GM19452 (cell line): ENCODE measurements at regions not wholly inside any gene's neighbourhood (a gene's known extent, or its start where the extent isn't known, plus 50 kb on each side); places are given as distances from the start of the nearest gene placed in this dataset.
"Not testable (repeated sequence)": the region's sequence is repeated elsewhere in the genome, so short reads cannot be mapped to it uniquely, and the experiment has no call there.

ENCODE experiments used
- ATAC-seq: cut with Tn5 transposase; IDR thresholded peaks from one replicate; pipeline ENCODE4 v1.9.1; 2021; ENCODE audit not compliant: unreplicated experiment

DNA sequence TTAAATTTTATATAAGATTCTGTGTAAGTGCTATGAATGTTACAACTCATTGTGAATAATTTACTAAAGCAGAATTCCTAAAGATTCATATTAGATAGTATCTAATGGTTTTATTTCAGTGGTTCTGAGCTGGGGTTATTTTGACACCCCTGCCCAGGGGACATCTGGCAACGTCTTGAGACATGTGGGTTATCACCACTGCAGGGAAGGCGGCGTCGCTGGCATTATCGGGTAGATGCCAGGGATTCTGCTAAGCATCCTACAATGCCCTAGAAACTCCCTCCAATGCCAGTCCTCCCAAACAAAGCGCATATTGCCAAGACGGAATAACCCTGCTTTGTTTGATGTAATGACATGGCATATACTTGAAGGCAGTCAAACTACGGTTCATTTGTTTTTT, 372.3 kb upstream of the ZFHX3 start:
- no peak for ATAC-seq

DNA sequence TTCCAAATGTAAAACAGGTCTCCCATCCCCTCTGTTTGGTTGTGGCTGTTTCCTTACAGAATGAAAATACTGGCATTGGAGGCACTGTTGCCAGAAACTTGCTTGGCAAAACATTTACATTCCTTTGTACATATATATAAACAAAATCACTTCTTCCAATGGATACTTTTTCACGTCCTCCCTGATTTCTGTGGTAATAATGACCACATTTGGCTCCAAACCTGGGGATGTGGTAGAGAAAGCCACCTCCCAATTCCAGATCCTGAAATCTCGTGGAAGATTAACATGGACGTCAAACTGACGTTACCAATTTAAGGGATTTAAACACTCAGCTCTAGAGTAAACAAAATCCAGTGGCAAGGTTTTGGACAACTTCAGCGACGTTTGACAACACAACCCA, 370.8 kb upstream of the ZFHX3 start:
- no peak for ATAC-seq

DNA sequence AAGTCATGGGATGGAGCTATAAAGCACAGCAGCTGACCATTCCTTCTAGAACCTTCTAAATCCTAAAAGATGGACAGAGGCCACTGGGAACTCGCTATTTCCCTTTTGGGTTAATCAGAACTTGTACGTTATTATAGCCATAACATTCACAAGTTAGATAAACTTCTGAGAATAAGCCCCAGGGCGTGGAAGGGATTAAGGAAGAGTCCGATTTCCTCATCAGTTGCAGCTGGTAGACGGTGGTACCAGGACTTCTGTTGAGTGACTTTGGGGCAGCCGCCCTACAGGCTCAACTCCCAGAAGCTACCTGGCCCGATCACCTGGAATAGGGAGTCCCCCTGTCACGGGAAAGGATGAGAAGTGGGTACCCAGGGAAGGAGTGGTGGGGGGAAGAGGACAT, 370.1 kb upstream of the ZFHX3 start:
- ATAC-seq, result no peak

DNA sequence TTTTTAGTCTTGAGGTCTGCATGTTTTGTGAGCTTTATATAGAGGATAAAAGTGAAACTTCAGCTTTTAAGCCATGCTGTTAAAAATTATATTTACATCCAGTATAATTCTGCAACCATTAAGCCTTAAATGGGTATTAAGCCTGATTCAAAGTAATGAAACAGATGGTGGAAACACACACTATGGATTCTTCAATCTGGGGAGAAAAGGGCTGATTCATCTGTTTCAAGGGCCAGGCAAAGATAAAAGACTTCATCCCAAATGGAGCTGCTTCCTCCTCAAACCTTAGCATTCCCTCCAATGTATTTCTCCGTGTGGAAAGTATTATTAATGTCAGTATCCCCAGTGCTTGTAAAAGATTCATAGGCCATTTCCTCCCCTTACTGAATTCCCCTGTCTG, 367.4 kb upstream of the ZFHX3 start:
- ATAC-seq, result no peak

DNA sequence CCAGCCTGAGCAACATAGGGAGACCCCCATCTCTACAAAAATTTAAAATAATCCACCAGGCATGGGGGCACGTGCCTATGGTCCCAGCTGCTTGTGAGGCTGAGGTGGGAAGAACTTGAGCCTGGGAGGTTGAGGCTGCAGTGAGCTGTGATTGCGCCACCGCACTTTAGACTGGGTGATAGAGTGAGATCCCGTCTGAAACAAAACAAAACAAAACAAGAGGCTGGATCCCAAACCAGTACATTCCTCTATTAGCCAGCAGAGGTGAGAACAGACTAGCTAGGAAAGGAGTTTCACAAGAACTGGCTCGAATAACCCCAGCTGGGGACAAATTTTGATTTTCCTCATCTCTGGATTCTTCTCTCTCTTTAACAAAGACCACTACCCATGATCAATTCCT, 366.7 kb upstream of the ZFHX3 start:
- no peak for ATAC-seq

DNA sequence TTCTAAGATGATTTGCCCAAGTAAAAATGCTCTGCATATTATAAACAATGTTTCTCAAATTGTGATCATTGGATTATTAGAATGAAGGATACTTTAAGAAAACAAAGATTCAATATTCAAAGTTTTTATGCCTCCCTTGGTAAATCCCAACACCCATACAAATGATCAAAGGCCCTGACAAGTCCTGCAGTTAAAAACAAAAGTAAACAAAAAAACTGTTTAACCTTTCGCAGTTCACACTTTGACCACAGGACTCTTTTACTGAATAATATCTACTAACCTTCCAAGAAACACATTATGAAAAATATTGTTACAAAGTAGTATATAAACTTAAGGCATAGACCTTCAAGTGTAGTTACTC, 365.9 kb upstream of the ZFHX3 start:
- no peak for ATAC-seq

GRCh38 chr16:73413091-73413829, 365.3 kb upstream of the ZFHX3 start:
- no peak for ATAC-seq

- ATAC-seq, result no peak
Observed at GRCh38 chr16:73412416-73412815, 364.5 kb upstream of the ZFHX3 start.

GRCh38 chr16:73408716-73409115, 360.8 kb upstream of the ZFHX3 start:
- ATAC-seq, result no peak

DNA sequence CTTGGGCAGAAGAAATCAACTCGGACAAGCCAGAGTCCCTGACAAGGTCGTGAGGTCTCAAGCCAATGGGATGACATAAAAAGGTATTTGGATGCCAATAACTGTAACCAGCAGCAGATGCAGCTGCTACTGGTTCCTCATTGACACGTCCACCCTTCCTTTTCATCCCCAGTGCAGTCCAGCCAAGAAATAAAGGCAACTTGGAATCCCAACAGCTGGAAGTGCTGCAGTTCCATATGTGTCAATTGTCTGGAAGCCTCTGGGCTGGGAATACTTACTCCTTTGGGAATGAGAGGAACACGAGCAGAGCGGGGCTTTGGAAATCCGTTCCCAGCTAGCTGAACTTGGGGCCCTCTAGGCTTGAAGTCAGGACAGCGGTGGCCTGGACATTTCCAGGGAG, 360.4 kb upstream of the ZFHX3 start:
- no peak for ATAC-seq

DNA sequence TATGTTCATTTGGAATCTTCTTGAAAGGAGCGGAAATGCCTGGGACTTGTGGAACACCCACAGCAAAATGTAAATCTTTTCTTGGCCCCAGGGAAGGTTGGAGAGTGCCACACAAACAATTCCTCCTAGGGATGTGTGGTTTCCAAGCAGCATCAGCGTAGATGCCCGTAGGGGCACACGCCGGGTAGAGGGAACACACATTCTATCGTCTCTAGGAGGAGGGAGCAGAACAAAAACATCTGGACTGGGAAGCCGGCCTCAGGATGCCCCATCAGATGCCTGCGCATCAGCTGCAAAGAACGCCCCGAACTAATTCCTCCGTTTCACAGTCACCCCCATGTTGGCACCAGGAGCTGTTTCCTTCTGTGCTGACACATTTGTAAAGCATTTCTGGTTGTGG, 357.9 kb upstream of the ZFHX3 start:
- ATAC-seq, result no peak

DNA sequence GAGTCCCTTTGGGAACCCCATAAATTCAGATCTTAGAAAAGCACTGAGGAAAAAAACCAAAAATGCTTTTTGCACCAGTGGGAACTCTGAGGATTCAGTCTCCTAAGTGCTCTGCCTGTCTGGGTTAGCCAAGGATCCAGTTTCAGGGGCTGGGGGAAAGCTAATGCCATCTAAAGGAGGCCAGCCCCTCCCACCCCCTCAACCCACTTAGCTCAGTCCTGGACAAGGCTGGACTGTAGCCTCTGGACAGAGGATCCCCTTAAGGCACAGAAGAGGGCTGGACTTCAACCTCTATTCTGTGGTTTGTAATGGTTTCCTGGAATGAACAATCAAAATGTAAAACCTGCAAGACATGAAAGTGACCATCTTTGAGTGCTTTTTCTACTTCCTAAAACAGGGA, 356.1 kb upstream of the ZFHX3 start:
- no peak for ATAC-seq

- ATAC-seq, result no peak
Observed at GRCh38 chr16:73403291-73403690, 355.4 kb upstream of the ZFHX3 start.

- no peak for ATAC-seq
Observed at GRCh38 chr16:73400951-73401350, 353.0 kb upstream of the ZFHX3 start.

GRCh38 chr16:73399997-73400396, 352.1 kb upstream of the ZFHX3 start:
- ATAC-seq, result no peak

DNA sequence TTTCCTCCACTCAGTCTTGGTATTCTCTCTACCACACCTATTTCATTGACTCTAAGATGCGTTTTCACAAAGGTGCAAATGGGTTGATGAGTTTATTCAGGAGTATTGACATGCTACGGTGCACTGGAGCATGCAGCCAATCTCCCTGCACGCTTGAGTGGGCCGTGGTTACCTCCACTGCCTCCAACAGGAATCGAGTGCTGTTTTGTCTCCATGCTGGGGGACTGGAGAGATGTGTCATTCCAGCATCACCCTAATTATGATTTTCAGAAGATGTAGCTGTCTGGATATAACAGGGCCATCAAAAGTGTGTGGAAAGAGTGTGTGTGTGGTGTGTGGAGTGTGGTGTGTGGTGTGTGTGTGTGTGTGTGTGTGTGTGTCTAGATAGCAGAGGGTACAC, 351.6 kb upstream of the ZFHX3 start:
- no peak for ATAC-seq

- ATAC-seq, result not testable (repeated sequence)
Observed at GRCh38 chr16:73398604-73399003, 350.7 kb upstream of the ZFHX3 start.

- ATAC-seq, result no peak
Observed at GRCh38 chr16:73396556-73396955, 348.6 kb upstream of the ZFHX3 start.

GRCh38 chr16:73390936-73391335, 343.0 kb upstream of the ZFHX3 start:
- ATAC-seq, result no peak

DNA sequence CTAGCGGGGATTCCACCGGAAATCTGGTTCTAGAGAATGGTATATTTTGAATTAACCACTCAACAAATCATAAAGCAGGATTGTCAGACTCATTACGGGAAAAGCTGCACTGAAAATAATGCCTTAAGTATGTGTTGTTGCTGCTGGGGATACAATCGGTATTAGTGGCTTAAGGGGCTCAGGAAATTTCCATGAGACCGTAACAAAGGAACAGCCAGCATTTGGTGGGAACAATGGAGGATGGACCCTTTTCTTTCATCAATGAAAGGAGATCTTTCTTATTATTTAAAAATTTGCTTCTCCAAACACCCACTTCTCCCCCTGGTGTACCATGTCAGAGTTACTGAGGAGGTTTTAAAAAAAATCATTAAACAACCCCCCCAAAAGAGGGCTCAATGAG, 342.6 kb upstream of the ZFHX3 start:
- no peak for ATAC-seq

- no peak for ATAC-seq
Observed at GRCh38 chr16:73389085-73389484, 341.2 kb upstream of the ZFHX3 start.

DNA sequence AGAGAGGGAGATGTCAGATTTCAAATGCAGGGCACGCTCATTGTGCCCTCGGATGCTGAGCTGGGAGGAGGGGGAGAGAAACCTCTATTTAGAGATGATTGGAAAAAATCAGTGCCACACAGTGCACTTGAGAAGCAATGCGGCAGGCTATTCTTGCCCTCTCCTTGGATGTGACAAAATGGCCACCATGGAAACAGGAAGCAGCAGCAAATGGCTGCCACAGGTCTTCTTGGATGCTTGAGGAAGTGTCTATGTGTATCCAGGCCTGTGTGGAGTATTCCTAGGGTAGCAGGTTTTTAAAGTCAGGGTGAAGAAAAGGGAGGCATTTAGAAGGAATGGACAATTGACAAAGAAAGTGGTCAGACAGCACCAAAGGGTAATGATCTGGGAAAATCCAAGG, 340.1 kb upstream of the ZFHX3 start:
- ATAC-seq, result no peak

GRCh38 chr16:73385696-73386095, 337.8 kb upstream of the ZFHX3 start:
- ATAC-seq, result no peak
